Glutamatergic neuron (in vitro differentiated cells): ENCODE measurements at regions not wholly inside any gene's neighbourhood (a gene's known extent, or its start where the extent isn't known, plus 50 kb on each side); places are given as distances from the start of the nearest gene placed in this dataset.

Experiments used
- DNase-seq: peaks from one replicate; pipeline ENCODE4 v3.0.0; 2022
- H3K27ac Mint-ChIP-seq: one replicate; pipeline ENCODE4 v1.8.0; 2020; ENCODE audit warnings: mild to moderate bottlenecking, mixed read lengths, inconsistent platforms; ENCODE audit not compliant: unreplicated experiment
- H3K27me3 Mint-ChIP-seq: one replicate; pipeline ENCODE4 v1.8.0; 2020; ENCODE audit warnings: mild to moderate bottlenecking, moderate library complexity, mixed read lengths, inconsistent platforms; ENCODE audit not compliant: unreplicated experiment
- H3K36me3 Mint-ChIP-seq: one replicate; pipeline ENCODE4 v1.8.0; 2020; ENCODE audit warnings: mild to moderate bottlenecking, mixed read lengths, inconsistent platforms; ENCODE audit not compliant: unreplicated experiment
- H3K4me1 Mint-ChIP-seq: one replicate; pipeline ENCODE4 v1.8.0; 2020; ENCODE audit warnings: mild to moderate bottlenecking, low read depth, mixed read lengths, inconsistent platforms; ENCODE audit not compliant: unreplicated experiment
- H3K4me3 Mint-ChIP-seq: one replicate; pipeline ENCODE4 v1.8.0; 2020; ENCODE audit warnings: mild to moderate bottlenecking, mixed read lengths, inconsistent platforms; ENCODE audit not compliant: unreplicated experiment
- H3K9me3 Mint-ChIP-seq: one replicate; pipeline ENCODE4 v1.8.0; 2020; ENCODE audit warnings: mild to moderate bottlenecking, moderate library complexity, mixed read lengths, inconsistent platforms; ENCODE audit not compliant: unreplicated experiment
- TF ChIP-seq, protein P1 (sequence below): fragments of 200-600 bp; sonication (generic); IDR thresholded peaks from one replicate; pipeline ENCODE4 v1.5.0; 2021; ENCODE audit not compliant: partially characterized antibody, unreplicated experiment

DNA sequence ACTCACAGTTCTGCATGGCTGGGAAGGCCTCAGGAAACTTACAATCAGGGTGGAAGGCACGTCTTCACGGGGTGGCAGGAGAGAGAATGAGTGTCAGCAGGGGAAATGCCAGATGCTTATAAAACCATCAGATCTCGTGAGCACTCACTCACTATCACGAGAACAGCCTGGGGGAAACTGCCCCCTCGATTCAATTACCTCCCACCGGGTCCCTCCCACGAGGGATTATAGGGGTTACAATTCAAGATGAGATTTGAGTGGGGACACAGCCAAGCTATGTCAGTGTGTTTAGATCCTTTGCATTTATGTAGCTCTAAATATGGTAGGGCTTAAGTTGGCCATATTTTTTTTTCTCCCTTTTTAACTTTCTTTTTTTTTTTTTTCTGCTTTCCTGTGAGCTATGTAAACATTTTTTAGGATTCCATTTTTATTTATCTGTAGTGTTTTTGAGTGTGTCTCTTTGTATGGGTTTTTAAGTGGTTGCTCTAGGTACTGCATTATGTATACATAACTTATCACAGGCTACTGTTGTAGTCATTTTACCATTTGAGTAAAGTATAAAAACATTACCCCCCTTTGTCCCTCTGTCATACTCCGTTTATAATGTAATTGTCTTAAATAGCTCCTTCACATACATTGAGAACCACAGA lies 79.0 kb downstream of the ADRA2C start:
- TF ChIP-seq, protein P1, sequence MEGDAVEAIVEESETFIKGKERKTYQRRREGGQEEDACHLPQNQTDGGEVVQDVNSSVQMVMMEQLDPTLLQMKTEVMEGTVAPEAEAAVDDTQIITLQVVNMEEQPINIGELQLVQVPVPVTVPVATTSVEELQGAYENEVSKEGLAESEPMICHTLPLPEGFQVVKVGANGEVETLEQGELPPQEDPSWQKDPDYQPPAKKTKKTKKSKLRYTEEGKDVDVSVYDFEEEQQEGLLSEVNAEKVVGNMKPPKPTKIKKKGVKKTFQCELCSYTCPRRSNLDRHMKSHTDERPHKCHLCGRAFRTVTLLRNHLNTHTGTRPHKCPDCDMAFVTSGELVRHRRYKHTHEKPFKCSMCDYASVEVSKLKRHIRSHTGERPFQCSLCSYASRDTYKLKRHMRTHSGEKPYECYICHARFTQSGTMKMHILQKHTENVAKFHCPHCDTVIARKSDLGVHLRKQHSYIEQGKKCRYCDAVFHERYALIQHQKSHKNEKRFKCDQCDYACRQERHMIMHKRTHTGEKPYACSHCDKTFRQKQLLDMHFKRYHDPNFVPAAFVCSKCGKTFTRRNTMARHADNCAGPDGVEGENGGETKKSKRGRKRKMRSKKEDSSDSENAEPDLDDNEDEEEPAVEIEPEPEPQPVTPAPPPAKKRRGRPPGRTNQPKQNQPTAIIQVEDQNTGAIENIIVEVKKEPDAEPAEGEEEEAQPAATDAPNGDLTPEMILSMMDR: peak; percentile 42
- H3K4me3 Mint-ChIP-seq: no peak overlapping the region
- H3K4me1 Mint-ChIP-seq: no peaks in the 10 kb centered on the region
- H3K36me3 Mint-ChIP-seq: peaks cover 16% of the 10 kb centered on the region
- no peak for DNase-seq
- peaks cover 7% of the 10 kb centered on the region for H3K27me3 Mint-ChIP-seq
- H3K9me3 Mint-ChIP-seq: peaks cover 5% of the 10 kb centered on the region
- no peak overlapping the region for H3K27ac Mint-ChIP-seq

DNA sequence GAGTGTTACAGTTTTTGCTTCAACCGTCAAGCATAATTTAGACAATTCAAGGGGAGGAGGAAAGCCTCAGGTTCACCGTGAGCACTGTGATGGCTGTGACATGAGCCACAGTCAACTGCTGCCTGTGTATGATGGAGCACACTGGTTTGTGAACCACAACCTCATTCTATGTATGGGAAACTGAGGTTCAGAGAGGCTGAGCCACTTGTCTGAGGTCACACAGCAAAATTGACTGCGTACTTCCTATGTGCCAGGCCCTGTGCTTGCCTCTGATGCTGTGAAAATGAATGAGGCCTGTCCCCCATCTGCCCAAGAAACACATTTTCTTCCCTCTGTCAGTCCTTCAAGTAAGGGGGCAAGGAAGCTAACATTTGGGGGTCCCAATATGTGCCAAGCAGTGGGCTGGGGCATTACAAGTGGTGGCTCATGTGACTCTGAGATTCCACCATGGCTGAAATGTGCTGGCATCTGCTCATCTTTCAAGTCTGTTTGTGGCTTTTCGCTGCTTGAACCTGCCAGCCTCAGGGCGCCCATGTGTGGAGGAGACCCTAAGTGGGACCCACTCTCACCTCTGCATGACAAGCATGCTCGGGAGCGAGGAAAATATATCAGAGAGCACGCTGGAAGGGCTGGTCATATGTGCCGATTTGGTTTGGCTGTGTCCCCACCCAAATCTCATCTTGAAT lies 79.7 kb downstream of the ADRA2C start:
- Mint-ChIP-seq H3K9me3 (peaks cover 9% of the 10 kb centered on the region), H3K36me3 (peaks cover 17% of the 10 kb centered on the region), H3K4me3 (no peak overlapping the region), H3K27ac (no peak overlapping the region), H3K27me3 (peaks cover 5% of the 10 kb centered on the region), H3K4me1 (no peaks in the 10 kb centered on the region)
- DNase-seq: no peak
- TF ChIP-seq, protein P1: no peak

DNA sequence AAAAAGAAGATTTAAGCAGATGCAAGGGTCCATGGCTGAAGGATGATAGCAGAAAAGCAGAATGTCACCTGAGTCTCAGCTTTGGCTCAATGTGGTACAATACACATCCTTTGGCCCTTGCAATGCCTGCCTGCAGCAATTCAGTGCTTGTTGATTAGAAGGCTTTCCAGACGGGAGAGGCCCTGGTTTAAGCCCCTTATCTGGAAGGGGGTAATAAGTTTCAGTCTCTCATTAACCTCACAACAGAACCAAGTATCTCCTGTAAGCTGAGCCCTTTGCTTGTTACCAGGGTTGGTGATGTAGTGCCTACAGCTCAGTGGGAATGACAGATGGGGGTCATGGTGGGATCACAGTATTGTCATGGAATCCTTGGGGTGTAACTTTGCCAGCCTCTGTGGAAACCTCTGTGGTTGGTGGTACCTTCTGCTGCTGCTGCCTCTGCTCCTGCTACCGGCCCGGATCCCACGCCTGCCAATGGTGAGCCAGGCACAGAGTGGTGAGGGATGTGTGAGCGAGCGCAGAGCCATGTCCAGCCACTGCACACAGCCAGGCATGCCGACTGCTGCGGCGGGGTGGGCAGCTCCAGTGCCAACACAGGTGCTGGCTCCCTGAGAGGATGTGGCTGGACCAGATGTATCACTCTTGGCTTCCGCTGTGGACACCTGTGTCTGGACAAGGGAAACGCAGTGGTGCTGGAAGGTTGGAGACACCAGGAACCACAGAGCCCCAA lies 81.2 kb downstream of the ADRA2C start:
- Mint-ChIP-seq H3K27me3 (peaks cover 5% of the 10 kb centered on the region), H3K4me1 (peaks cover 7% of the 10 kb centered on the region), H3K36me3 (peaks cover 17% of the 10 kb centered on the region), H3K4me3 (no peak overlapping the region), H3K27ac (no peak overlapping the region), H3K9me3 (peaks cover 9% of the 10 kb centered on the region)
- no peak for DNase-seq
- TF ChIP-seq, protein P1: no peak

DNA sequence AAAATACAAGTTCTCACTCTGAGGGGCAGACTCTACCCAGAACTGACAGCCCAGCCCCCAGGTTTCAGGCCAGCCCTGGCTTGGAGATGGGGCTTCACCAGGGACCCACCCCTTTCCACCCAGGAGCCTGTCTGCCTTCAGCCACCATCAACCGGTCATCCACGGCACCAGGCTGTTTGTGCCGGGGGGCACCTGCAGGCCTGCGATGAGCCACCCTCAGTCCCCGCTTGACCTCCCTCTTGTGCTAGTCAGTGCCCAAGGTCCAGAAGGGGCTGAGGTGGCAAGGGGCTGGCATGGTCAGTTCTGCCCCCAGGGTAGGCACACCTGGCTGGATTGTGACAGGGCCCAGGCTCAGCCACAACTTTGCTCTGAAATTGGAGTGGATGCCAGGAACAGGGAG lies 82.1 kb downstream of the ADRA2C start:
- DNase-seq: no peak
- Mint-ChIP-seq H3K36me3 (peaks cover 17% of the 10 kb centered on the region), H3K27ac (no peak overlapping the region), H3K27me3 (peaks cover 5% of the 10 kb centered on the region), H3K4me3 (no peak overlapping the region), H3K9me3 (peaks cover 9% of the 10 kb centered on the region), H3K4me1 (peaks cover 7% of the 10 kb centered on the region)
- TF ChIP-seq, protein P1: no peak

DNA sequence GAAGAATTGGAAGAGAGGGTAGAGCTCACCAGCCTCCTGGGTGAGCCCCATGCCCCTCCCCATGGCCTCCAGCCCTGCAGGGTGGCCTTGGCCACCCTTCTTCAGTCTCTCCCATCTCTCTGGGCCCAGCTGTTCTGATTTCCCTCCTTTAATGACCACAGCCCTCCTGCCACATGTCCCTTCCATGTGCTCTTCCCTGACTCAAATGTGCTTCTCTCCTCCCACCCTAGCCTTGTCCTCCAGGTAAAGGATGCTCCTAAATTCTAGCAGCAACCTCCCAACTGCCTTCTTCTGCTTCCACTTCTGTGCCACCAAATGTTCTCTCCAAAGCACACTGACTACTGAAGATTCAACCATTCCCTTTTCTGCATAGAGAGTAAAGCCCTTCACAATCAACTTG lies 83.0 kb downstream of the ADRA2C start:
- no peak overlapping the region for H3K27ac Mint-ChIP-seq
- H3K27me3 Mint-ChIP-seq: peaks cover 9% of the 10 kb centered on the region

More for the DNA sequence above, 83.0 kb downstream of the ADRA2C start:
- no peak for DNase-seq
- no peak overlapping the region for H3K4me3 Mint-ChIP-seq
- TF ChIP-seq, protein P1: no peak
- peaks cover 9% of the 10 kb centered on the region for H3K9me3 Mint-ChIP-seq
- peaks cover 17% of the 10 kb centered on the region for H3K36me3 Mint-ChIP-seq
- peaks cover 7% of the 10 kb centered on the region for H3K4me1 Mint-ChIP-seq
